Activated CD4-positive, alpha-beta memory T cell treated with anti-CD3 and anti-CD28 coated beads, Interleukin-2, amount 10 ng/mL, durations not matched to agents 7 days and 5 days (primary cell): ENCODE measurements at regions not wholly inside any gene's neighbourhood (a gene's known extent, or its start where the extent isn't known, plus 50 kb on each side); places are given as distances from the start of the nearest gene placed in this dataset.
"Not testable (repeated sequence)": the region's sequence is repeated elsewhere in the genome, so short reads cannot be mapped to it uniquely, and the experiment has no call there.

Source experiments
- CTCF ChIA-PET: fragments of 350-600 bp; sonication (Branson Sonifier 250); formaldehyde crosslinking; loops from one replicate; lab custom pipeline; 2021; ENCODE audit warnings: antibody characterized with exemption, inconsistent platforms; lab: Charles Lee
- POLR2A ChIA-PET: fragments of 350-600 bp; sonication (Branson Sonifier 250); formaldehyde crosslinking; loops from one replicate; lab custom pipeline; 2021; ENCODE audit warnings: antibody characterized with exemption; lab: Charles Lee
- DNase-seq: peaks from one replicate; pipeline ENCODE4 v3.0.0-alpha.2; 2020
- H3K27ac Mint-ChIP-seq: one replicate; pipeline ENCODE4 v1.8.0; 2021; ENCODE audit warnings: mild to moderate bottlenecking, mixed read lengths
- H3K27me3 Mint-ChIP-seq: one replicate; pipeline ENCODE4 v1.8.0; 2021; ENCODE audit warnings: mixed read lengths
- H3K36me3 Mint-ChIP-seq: one replicate; pipeline ENCODE4 v1.8.0; 2021; ENCODE audit warnings: low read depth, mixed read lengths
- H3K4me1 Mint-ChIP-seq: one replicate; pipeline ENCODE4 v1.8.0; 2021; ENCODE audit warnings: mixed read lengths
- H3K4me3 Mint-ChIP-seq: one replicate; pipeline ENCODE4 v1.8.0; 2021; ENCODE audit warnings: mild to moderate bottlenecking, mixed read lengths
- H3K9me3 Mint-ChIP-seq: one replicate; pipeline ENCODE4 v1.8.0; 2021; ENCODE audit warnings: mixed read lengths

DNA sequence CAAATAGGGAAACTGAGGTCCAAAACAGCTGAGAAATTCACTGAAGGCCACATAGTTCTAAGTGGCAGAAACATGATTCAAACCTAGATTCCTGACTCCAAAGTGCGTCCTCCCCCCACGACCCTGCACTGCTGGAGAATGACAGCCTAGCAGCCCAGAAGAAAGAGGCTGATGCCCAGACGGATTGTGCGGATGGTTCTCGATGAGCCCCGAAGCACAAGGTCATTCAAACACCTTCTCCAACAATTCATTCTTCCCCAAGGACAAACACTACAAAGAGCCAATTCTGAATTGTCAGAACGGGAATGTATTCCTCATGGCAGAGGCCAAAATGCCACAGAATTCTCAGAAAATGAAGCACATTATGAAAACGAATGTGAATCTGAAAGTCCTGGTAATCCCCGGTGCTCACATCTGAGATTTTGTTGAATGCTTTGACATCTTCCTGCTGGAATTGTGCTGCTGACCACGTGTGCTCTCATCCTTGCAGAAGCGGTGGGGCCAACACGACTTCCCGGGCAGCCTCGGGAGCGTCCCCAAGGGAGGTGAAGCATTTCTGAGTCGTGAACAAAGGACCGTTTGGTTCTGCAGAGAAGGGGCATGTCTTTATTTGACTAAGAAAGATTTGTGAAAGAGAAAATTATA lies 337.0 kb downstream of the EIPR1 start:
- Mint-ChIP-seq H3K27me3 (no peaks in the 10 kb centered on the region), H3K27ac (no peak overlapping the region), H3K4me1 (no peaks in the 10 kb centered on the region), H3K9me3 (peaks cover 4% of the 10 kb centered on the region), H3K36me3 (no peaks in the 10 kb centered on the region), H3K4me3 (no peak overlapping the region)
- DNase-seq = no peak
- CTCF ChIA-PET = no interaction called here
- POLR2A ChIA-PET = no interaction called here

DNA sequence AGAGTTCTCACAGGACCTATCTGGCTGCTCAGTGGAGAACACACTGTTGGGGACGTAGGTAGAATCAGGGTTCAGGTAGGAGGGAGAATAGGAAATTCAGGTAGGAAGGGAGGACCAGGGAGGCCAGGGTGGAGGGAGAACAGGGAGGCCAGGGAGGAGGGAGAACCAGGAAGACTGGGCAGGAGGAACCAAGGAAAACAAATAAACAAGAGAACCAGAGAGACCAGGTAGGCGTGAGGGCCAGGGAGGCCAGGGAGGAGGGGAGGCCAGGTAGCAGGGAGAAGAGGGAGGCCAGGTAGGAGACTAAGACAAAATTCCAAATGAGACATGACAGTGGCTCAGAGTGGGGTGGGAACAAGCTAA lies 337.6 kb downstream of the EIPR1 start:
- CTCF ChIA-PET = no interaction called here
- H3K27ac Mint-ChIP-seq = no peak overlapping the region
- POLR2A ChIA-PET = no interaction called here
- no peaks in the 10 kb centered on the region for H3K36me3 Mint-ChIP-seq
- H3K27me3 Mint-ChIP-seq = no peaks in the 10 kb centered on the region
- no peak for DNase-seq
- H3K9me3 Mint-ChIP-seq = peaks cover 4% of the 10 kb centered on the region
- H3K4me1 Mint-ChIP-seq = no peaks in the 10 kb centered on the region
- no peak overlapping the region for H3K4me3 Mint-ChIP-seq

GRCh38 chr2:3039188-3040065 lies 338.2 kb downstream of the EIPR1 start:
- no peaks in the 10 kb centered on the region for H3K36me3 Mint-ChIP-seq

GRCh38 chr2:3038636-3039035 lies 339.0 kb downstream of the EIPR1 start:
- ChIA-PET POLR2A (no interaction called here), CTCF (no interaction called here)
- Mint-ChIP-seq H3K4me3 (no peak overlapping the region), H3K4me1 (no peaks in the 10 kb centered on the region), H3K36me3 (no peaks in the 10 kb centered on the region), H3K27ac (no peak overlapping the region), H3K9me3 (no peaks in the 10 kb centered on the region), H3K27me3 (no peaks in the 10 kb centered on the region)
- DNase-seq = no peak

More at GRCh38 chr2:3039188-3040065, 338.2 kb downstream of the EIPR1 start:
- Mint-ChIP-seq H3K4me1 (no peaks in the 10 kb centered on the region), H3K9me3 (peaks cover 4% of the 10 kb centered on the region), H3K27me3 (no peaks in the 10 kb centered on the region), H3K27ac (no peak overlapping the region), H3K4me3 (no peak overlapping the region)
- ChIA-PET POLR2A (no interaction called here), CTCF (no interaction called here)
- DNase-seq = no peak

DNA sequence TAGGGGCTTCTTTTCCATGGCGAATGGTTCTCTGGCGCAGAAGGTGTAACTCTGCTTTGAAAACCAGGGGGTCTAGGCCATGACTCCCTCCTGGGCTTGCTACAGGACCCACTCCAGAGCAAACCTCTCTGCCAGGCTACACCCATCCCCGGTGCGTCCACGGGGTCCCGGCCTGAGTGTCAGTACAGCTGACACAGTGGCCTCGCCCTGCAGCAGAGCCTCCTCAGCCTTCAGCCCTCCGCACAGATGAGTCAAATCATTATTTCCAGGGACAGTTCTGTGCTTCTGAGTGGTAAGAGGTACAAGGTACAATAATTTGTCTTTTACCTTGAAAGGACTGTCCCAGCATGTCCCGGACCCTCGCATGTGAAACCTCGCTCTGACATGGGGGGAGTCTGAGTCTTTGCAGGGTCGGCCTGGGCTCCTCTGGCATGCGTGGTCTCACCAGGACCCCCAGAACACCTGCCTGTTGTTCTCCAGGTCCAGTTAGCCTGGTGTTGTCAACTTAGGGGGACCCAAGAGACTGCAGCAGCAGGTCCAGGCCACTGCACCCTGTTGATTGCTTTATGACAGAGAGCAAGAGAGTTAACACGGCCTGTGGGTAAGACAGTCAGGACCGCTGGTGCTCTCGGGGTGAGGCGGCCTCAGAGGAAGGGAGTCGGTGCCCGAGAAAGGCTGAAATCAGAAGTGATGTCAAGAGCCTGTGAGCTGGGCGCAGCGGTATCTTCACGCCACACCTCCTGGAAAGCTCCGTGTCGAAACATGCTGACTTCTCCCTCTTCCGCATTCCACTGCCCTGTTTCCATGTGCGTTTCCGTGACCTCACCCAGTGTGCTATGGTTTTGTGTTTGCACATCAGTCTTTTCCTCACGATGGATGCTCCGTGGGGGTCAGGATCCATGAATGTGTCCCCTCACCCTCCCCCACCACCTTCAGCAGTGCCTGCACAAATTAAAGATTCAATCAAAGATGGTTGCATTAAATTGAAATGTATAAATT lies 340.1 kb downstream of the EIPR1 start:
- no peaks in the 10 kb centered on the region for H3K9me3 Mint-ChIP-seq
- CTCF ChIA-PET = no interaction called here
- POLR2A ChIA-PET = no interaction called here
- H3K27ac Mint-ChIP-seq = no peak overlapping the region
- no peaks in the 10 kb centered on the region for H3K4me1 Mint-ChIP-seq
- H3K27me3 Mint-ChIP-seq = no peaks in the 10 kb centered on the region
- DNase-seq = no peak
- no peaks in the 10 kb centered on the region for H3K36me3 Mint-ChIP-seq
- H3K4me3 Mint-ChIP-seq = no peak overlapping the region

DNA sequence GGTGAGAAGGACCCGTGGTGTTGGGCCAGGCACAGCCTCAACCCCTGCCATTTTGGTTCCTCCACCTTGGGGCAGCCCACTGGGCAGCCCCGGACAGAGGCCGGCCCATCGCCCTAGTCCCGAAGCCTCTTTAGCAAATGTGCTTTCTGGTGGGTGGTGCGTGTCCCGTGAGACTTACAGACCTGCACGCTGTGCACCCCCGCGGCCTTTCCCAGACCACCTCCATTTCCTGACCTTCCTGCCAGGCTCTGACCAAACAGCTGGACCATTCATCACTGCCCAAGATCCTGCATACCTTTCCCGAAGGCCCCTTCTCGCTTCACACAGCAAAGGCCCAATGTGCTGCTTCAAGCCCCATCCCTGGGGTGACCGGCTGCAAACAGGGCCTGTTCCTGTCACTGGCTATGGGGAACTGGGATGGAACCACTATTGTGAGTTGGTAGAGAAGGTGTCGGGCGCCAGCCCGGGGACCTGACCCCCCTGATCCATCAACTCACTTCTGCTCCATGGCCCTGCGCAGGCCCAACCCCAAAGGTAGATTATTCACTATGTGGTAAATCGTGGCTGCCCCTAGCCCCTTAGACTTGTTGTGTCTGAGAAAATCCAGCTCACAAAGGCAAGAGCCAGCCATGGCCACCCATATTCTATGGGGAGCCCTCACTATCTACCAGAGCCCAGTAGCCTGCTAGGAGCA lies 341.0 kb downstream of the EIPR1 start:
- Mint-ChIP-seq H3K4me3 (no peak overlapping the region), H3K27ac (no peak overlapping the region), H3K9me3 (no peaks in the 10 kb centered on the region), H3K4me1 (no peaks in the 10 kb centered on the region), H3K36me3 (no peaks in the 10 kb centered on the region), H3K27me3 (no peaks in the 10 kb centered on the region)
- POLR2A ChIA-PET = no interaction called here
- CTCF ChIA-PET = no interaction called here
- DNase-seq = no peak

DNA sequence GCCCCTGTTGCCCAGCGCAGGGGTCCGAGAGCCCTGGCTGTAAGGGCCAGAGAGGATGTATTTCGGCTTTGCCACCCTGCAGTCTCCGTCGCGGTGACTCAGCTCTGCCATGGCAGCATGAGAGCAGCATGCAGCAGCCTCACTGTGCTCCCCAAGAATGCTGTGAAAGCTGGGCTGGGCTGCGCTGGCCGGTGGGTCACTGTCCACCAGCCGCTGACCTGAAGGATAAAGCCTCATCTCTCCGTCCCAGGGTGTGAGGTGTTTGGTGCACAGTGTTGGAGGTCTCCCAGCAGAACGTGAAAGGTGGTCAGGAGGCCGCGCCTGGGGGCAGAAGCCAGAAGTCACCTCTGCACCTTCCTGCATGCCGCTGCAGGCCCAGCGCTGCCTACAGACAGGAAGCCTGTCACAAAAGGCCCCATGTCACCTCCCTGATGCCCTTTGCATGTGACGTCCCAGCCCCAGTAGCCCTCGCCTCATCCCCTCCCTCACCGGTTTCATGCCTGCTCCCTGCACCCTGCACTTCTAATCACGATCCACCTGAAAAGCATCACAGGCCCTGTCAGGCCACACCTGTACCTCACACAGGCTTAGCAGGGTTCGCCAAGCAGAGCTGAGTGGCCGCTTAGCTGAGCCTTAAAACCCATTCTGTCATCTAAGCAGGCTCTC lies 342.1 kb downstream of the EIPR1 start:
- no peaks in the 10 kb centered on the region for H3K27me3 Mint-ChIP-seq
- H3K27ac Mint-ChIP-seq = no peak overlapping the region
- no peak overlapping the region for H3K4me3 Mint-ChIP-seq
- H3K36me3 Mint-ChIP-seq = no peaks in the 10 kb centered on the region
- POLR2A ChIA-PET = no interaction called here
- DNase-seq = no peak
- H3K9me3 Mint-ChIP-seq = no peaks in the 10 kb centered on the region
- CTCF ChIA-PET = no interaction called here
- H3K4me1 Mint-ChIP-seq = no peaks in the 10 kb centered on the region

GRCh38 chr2:3034856-3035255 lies 342.8 kb downstream of the EIPR1 start:
- no peaks in the 10 kb centered on the region for H3K9me3 Mint-ChIP-seq
- ChIA-PET CTCF (no interaction called here), POLR2A (no interaction called here)
- no peaks in the 10 kb centered on the region for H3K4me1 Mint-ChIP-seq
- no peak overlapping the region for H3K4me3 Mint-ChIP-seq
- H3K27ac Mint-ChIP-seq = no peak overlapping the region
- no peak for DNase-seq
- no peaks in the 10 kb centered on the region for H3K36me3 Mint-ChIP-seq
- no peaks in the 10 kb centered on the region for H3K27me3 Mint-ChIP-seq

DNA sequence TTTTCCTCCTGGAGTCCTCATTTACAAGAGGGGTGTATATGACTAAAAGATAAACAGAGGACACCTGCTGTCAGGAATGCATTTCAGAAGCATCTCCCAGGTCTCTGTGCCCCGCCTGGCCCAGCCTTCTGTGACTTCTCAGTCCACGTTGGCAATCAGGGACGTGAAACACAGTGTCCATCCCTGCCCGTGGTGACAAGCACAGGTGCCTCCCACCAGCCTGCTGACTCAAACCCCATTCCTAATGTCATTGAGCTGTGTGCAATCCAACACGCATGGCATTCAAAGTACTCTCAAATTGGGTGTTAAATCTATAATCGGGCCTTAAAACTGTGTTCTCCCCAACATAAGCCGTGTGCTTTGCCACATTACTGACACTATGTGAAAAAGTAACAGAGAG lies 343.2 kb downstream of the EIPR1 start:
- DNase-seq = no peak
- no peaks in the 10 kb centered on the region for H3K36me3 Mint-ChIP-seq
- CTCF ChIA-PET = no interaction called here
- no peak overlapping the region for H3K27ac Mint-ChIP-seq
- H3K4me3 Mint-ChIP-seq = no peak overlapping the region
- no peaks in the 10 kb centered on the region for H3K27me3 Mint-ChIP-seq
- H3K9me3 Mint-ChIP-seq = no peaks in the 10 kb centered on the region
- POLR2A ChIA-PET = no interaction called here
- H3K4me1 Mint-ChIP-seq = no peaks in the 10 kb centered on the region

GRCh38 chr2:3033315-3033714 lies 344.3 kb downstream of the EIPR1 start:
- ChIA-PET POLR2A (no interaction called here), CTCF (no interaction called here)
- Mint-ChIP-seq H3K4me1 (no peaks in the 10 kb centered on the region), H3K27me3 (no peaks in the 10 kb centered on the region), H3K27ac (no peak overlapping the region), H3K4me3 (no peak overlapping the region), H3K9me3 (no peaks in the 10 kb centered on the region), H3K36me3 (no peaks in the 10 kb centered on the region)
- no peak for DNase-seq

GRCh38 chr2:3030791-3031190 lies 346.8 kb downstream of the EIPR1 start:
- H3K4me3 Mint-ChIP-seq, H3K36me3 Mint-ChIP-seq, H3K27me3 Mint-ChIP-seq, POLR2A ChIA-PET, H3K27ac Mint-ChIP-seq, H3K4me1 Mint-ChIP-seq, DNase-seq, CTCF ChIA-PET, H3K9me3 Mint-ChIP-seq: not testable (repeated sequence)

DNA sequence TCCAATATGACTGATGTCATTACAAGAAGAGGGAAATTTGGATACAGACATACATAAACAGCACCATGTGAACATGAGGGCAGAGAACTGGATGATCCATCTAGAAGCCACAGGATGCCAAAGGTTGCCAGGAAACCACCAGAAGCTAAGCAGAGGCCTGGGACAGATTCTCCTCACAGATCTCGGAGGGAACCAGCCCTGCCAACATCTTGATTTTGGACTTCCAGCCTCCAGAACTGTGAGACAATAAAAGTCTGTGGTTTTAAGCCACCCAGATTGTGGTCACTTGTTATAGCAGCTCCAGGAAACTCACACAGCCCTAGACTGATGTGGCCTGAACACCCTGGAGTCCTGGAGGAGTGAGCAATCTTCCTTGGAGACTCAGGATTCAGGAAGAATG lies 351.6 kb downstream of the EIPR1 start:
- Mint-ChIP-seq H3K27ac (no peak overlapping the region), H3K9me3 (no peaks in the 10 kb centered on the region), H3K4me1 (no peaks in the 10 kb centered on the region), H3K36me3 (no peaks in the 10 kb centered on the region), H3K27me3 (no peaks in the 10 kb centered on the region), H3K4me3 (no peak overlapping the region)
- POLR2A ChIA-PET = no interaction called here
- DNase-seq = no peak
- CTCF ChIA-PET = no interaction called here
